ENCODE measurements at regions not wholly inside any gene's neighbourhood (a gene's known extent, or its start where the extent isn't known, plus 50 kb on each side); places are given as distances from the start of the nearest gene placed in this dataset.

GRCh38 chr2:5121642-5122041 is 570.5 kb upstream of the SOX11 start:
- TF ChIP-seq CTCF (conservative IDR thresholded peaks at IDR 0.05) (no peak), EZH2 (IDR thresholded peaks at IDR 0.05; ENCODE audit: low read depth) (no peak)
